HG03159 (cell line): ENCODE measurements at regions not wholly inside any gene's neighbourhood (a gene's known extent, or its start where the extent isn't known, plus 50 kb on each side); places are given as distances from the start of the nearest gene placed in this dataset.

Source experiments
- ATAC-seq: cut with Tn5 transposase; IDR thresholded peaks from one replicate; pipeline ENCODE4 v1.9.1; 2021; ENCODE audit warnings: mild to moderate bottlenecking, moderate library complexity; ENCODE audit not compliant: unreplicated experiment

DNA sequence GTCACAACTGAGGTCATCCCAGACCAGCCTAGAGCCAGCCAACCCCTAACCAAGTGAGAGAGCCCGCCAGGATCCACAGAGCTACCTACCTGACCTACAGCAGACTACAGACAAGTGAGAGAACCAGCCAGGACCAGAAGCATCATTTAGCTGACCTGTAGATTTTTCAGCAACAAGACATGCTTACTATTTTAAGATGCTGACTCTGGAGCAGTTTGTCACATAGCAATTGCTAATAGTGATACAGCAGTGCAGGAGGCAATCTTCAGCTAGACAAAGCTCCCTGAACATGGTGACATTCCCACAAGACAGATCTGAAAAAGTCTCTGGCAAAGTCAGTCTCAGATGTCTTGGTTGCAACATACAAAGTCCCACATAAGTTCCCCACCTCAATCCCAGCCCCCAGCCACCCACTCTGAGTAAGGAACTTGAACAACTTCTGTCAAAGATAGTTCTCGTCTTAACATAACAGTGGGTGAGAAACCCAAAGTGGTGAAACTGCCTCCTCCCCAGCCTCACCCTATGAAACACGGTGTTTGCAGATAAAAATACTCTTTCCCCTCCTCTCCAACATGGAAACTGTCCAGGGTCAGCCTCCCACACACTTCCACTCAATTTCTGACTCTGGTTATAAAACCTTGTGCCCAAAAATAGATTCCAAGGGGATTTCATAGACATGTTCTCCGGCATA, 120.3 kb upstream of the SLC6A11 start:
- ATAC-seq = no peak

DNA sequence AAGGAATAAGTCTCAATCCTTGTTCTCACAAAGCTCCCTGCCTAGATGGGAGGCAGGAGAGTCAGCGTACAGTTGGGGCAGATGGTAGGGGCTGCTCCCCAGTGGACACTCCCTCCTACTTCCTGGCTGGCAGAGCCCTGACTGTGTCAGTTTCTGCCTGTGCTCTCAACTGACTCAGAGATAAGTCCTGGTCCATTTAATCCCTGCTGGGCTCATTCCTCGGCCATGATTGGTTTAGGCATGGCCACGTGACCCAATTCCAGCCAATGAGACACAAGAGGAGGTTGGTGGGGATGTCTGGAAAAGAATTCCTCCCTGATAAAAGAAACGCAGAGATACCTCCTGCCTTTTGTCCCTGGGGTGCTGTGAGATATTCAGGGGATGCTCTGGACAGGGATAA, 118.1 kb upstream of the SLC6A11 start:
- ATAC-seq = no peak

DNA sequence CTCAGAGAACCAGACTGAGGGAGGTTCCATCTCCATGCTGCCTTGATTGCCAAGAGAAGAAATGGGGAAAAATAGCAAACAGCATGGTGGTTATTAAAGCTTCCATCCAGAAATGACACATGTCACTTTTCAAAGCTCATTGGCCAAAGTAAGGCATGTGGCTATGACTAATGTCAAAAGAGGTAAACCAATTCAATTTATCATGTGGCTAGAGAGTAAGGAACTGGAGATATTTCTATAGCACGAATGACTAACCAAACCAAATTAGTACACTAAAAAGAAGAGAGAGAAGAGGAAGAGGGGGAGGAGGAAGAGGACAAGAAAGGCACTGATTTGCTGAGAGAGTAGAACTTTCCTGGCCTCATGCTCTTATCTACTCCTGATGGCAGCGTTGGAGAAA, 115.2 kb upstream of the SLC6A11 start:
- no peak for ATAC-seq

DNA sequence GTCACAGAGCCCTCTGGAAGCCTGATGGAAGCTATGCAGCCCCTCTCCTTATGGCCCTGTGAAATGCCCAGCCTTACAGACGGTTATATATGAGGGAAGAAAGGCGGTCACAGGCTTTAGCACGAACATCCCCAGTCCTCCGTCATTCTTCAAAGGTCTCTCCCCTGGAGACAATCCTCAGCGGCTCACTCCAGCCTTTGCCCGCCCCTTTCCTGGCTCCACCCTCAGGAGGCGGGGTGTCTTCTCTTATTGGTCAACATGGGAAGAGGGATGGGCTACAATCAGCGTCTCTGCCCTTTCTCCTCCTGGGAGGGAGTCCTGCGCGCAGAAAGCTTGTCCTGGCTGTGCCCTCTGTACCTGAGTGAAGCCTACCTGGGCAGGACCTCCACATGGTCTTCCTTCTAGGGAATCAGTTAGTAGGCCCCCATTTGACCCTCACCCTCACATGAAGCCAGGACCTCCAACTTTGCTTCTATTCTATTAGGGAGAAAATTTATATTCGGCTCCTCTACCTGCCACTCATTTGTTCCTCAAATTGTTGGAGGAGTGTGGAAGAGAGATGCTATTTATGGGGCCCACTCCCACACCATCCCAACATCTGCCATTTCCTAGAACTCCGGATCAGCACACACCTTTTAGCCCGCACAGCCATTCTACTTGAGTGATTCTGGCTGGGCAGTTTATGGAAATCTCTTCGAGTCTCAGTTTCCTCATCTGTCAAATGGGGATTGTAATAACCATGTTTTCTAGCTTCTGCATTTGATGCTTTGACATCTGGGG, 112.9 kb upstream of the SLC6A11 start:
- ATAC-seq = no peak

DNA sequence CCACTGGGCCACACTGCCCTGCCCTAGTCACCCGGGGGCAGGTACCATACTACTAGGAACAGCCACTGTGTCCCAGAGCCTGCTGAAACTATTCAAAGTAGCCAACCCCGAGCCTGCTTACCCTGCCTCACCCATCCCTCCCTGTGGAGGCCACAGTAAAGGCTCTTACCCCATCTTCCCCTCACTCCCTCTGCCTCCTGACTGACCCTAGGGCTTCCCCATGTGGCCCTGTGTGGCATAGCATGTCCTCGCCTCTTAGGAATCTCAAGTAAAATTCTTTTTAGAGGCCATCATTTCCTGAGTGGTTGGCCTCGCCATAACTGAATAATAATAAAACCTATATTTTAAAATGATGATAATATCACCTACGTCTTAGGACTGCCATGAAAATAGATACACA, 112.2 kb upstream of the SLC6A11 start:
- no peak for ATAC-seq

DNA sequence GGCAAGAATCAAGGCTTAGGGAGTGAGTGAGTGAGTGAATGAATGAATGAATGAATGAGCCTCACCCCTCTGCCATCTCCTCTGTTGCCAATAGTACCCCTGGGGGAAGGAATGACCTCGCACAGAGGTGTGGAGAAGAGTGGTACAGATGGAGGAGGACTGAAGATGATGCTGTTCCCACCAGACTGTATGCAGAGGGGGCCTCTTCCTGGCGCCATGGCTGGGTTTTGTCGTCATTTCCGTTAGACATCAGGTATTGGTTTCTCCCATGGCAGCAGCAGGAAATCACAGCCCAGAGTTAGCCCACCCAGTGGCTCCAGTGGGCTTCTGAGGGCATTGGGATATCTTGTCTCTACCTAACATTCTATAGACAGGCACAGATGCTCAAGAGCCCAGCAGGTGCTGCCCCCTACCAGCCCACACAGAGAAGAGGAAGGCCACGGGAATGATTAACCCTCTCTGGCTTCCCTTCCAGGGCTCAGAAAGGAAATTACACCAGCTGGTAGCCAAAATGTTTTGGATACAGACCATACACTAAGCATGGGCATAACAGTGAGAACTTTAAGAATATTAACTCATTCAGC, 109.8 kb upstream of the SLC6A11 start:
- ATAC-seq = no peak

DNA sequence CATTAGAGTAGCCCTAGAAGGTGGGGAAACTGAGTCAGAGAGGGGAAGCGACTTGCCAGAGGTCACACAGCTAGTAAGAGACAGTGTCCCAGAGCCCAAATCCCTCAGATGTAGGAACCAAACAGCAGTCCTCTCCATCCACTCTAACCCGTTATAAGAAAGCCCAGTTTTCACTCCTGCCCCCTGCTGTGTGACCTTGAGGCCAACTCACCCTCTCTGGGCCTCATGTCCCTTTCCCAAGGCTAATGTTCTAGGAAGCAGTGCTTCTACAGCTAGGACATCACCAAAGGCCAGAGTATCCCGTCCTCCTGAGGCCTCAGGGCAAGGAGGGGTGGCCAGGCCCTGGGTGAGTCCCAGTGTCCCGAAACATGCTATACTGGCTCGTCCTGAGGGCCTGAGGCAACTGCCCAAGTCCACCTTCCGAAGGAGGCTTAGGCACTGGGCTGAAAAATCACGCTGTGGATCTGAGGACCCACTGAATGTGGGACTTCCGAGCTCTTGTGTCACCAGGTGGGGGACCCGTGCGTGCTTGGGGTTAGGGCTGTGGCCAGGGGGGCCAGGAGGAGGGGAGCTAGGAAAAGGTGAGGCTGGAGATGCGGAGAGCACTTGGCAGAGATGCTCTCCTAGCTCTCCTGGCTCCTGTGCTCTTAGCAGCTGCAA, 109.2 kb upstream of the SLC6A11 start:
- no peak for ATAC-seq

DNA sequence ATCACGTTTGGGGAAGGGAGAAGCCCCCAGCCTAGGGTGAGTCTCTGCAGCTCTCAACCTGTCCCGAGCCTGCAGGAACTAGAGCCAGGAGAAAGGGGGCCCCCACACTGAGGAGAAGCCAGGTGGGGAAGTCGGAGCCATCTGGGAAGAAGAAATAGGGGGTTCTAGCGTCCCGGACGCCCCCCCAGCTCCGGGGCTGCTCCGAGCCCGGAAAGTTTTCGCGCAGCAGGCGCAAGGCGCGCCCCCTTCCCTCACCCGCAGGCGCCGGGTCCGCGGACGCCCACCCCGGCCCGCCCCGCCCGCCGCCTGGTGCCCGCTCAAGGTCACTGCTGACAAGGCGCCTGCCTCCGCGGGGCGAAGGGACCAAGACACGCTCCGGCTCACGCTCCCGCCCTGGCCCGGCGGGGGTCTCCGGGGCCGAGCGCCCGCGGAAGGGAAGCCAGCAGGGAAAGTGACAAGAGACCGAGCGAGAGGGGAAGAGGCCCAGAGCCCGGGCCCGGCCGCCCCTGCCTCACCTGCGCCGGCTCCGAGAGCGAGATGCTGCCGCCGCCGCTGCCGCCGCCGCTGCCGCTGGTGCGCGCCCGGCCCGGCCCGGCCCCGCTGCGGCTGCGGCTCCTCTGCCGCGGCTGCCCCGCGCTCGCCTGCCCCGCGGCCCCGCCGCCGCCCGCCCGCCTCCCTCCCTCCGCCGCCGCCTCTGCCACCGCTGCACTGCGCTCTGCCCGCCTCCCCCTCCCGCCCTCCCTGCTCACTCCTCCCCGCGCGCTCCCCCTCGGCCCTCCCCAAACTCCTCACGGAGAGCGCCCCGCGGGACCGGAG, 108.4 kb upstream of the SLC6A11 start:
- ATAC-seq = no peak

DNA sequence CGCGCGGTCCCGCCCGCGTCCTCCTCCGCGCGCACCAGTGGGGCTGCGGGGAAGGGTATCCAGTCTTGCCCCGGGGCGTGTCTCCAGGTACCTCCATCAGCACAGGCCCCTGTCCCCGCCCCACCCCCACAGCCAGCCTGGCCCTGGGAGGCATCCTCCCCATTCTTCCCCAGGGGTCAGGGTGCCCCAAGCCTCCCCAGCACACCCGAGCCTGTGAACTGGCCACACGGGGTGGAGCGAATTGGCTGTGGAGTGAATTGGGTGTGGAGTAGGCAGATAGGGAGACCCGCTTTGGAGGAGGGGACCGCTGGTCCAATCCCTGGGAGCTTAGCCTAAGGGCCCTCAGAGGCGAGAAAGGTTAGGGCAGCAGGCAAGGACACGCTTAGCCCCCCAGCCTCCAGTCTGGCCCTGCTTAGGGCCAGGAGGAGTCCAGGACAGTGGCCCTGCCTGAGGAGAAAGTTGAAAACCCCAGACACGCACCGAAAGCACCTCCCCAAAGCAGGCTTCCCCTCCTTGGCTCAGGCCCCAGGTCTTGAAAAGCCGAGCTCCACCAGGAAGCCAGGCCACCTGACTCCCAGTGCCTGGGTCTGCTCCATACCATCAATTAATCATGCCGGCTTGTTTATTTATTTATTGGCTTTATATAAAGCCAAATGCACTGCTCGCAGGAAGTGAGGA, 107.7 kb upstream of the SLC6A11 start:
- ATAC-seq = no peak

DNA sequence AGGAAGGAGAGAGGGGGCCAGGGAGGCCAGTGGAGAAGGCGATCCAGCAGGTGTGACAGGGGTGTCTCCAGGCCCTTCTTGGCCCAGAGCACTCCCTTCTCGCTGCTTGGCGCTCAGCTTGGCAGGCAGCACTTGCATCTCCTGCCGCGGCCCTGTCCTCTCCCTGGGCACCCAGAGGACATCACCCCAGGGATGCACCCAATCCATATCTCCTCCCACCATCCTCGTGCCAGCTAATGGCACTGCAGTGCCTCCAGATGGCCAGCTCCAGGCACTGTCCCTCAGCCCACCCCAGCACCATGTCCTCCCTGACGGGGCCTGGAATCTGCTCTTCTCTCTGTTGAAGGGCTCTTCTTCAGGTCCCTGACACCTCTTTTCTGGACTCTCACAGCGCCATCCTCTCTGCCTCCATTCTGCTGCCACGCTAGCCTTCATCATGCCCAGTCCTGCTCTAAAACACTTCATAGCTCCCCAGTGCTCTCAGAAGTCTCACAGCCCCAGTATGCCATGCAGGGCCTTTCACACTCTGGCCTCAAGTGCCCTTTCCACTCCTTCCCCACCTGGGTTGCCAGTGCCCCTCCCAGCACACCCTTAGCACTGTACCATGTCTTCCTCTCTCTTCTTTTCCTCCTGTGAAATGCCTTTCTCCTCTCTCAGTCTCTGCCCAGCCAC, 106.8 kb upstream of the SLC6A11 start:
- ATAC-seq = no peak

DNA sequence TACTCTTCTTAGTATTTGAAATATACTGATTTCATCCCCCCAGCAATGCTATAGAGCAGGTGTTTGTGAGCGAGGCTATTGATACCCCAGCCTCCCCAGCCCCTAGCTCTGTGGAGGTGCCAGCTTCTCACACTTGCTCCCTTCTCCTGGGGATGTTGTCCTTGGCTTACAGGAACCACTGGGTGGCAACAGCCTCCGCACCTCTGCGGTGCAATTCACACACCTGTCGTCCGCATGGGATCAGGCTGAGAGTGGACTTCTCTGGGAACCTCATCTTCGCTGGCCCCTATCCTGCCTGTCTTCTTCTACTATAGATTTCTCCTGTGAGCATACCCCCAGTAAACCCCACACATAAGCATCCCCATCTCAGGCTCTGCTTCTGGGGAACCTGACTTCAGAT, 103.9 kb upstream of the SLC6A11 start:
- no peak for ATAC-seq

DNA sequence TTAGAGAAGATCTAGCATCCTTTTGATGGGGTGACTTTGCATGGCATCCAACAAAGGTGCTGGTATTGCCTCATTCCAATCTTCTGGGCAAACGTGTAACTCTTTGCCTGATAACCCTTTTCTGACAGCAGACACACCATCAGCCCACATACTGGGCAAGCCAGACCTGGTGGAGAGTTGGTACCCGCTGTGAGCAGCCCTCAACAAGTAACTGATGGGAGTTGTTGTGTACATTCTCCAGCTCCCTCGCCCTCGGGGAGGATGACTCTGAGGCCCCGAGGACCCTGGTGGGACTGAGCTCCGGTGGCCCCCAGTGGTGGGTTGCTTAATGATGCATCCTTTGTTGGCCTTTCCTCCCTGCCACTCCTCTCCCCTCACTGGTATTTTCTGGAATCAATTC, 102.4 kb upstream of the SLC6A11 start:
- ATAC-seq = no peak

DNA sequence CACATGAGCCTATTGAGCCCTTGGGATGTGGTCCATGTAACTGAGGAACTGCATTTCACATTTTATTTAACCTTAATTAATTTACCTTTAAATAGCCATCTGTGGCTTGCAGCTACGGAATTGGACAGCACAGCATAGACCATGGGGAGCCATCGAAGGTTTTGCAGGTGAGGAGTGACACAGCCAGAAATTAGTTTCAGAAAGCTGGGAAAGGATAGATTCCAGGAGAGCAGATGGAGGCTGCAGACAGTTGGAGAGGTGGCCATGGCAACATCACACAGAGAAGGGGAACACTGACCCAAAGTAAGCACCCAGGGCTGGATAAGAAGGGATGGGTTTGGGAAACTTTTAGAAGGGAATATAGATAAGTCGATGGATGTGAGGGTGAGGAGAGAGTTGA, 100.1 kb upstream of the SLC6A11 start:
- ATAC-seq = no peak

DNA sequence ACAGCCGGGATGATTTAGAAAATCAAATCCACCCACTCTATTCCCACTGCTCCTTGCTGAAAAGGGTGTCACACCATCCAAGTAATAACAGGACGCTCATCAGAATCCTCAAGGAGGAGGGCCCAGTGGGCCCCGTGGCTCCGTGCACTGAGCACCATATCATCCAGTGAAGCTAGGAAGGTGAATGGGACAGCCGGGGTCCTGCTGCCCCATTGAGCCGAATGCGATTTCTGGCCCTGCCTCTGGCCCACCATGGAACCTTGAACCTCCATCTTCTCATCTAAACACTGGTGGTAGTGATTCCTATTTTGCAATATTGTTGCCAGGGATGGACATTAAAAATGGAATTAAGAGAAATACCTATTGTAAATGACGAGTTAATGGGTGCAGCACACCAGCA, 99.1 kb upstream of the SLC6A11 start:
- ATAC-seq = no peak

DNA sequence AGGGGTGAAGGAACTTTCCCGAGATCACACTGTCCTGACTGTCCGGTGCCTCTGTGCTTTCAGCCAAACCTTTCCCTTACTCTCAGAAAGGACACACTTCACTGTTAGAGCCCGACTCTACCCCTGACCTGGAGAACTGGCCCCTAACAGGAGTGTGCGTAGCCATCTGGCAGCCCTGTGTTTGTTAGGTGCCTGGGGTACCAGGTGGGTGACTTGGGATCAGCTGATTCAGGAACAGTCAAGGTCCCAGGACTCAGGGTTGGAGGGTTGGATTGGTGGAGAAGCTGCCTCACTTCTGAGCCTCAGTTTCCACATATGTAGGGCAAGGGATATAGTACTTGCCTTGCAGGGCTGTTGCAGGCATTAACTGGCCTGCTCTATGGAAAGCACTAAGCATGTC, 98.3 kb upstream of the SLC6A11 start:
- ATAC-seq = no peak

DNA sequence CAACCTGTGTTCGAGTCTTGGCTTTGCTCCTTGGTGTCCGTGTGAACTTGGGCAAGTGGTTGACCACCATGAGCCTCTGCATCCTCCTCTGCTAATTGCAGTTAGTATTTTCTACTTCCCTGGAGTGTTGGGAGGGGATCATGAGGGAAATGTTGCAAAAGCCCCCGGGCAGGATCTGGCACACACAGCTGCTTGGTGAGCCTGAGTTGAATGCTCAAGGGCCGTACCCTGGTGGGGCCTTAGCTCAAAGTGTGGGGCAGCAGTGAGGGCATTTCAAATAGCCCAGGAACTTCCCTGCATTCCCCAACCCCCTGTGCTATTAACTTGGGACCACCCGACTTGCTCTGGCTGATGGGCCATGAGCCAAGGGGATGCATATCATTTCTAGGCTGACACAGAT, 94.9 kb upstream of the SLC6A11 start:
- ATAC-seq = no peak

DNA sequence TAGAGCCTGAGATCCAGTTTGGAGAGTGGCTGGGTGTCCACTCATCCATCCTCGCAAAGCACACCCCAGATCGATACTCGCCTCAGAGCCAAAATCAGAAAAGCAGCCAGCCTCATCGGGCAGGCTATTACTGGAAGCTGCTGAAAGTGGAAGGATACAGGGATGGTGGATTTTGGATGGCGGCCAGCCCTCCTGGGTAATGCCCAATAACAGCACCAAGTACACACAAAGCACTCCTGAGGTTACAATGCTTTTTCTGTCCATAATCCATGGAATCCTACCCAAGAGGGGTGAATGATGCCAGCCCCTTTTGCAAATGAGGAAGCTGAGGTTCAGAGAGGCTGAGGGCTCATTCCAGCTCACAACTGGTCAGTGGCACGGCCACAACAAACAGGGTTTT, 93.1 kb upstream of the SLC6A11 start:
- ATAC-seq = no peak

DNA sequence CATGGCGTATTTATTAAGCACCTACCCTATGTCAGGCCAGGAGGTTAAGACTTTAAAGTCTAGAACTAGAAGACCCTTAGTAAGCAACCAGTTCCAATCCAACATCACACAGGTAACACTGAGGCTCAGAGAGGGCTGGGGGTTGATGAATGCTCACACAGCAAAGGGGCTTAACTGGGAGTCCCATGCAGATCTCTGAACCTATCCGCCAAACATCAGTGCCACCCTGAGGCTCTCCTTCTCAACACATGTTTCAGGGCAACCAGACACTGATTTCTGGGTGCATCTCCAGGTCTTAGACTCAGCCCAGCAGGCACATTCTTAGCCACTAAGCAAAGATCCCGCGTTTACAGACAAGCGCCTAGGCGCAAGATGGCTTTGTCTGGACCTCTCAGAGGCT, 92.0 kb upstream of the SLC6A11 start:
- no peak for ATAC-seq

DNA sequence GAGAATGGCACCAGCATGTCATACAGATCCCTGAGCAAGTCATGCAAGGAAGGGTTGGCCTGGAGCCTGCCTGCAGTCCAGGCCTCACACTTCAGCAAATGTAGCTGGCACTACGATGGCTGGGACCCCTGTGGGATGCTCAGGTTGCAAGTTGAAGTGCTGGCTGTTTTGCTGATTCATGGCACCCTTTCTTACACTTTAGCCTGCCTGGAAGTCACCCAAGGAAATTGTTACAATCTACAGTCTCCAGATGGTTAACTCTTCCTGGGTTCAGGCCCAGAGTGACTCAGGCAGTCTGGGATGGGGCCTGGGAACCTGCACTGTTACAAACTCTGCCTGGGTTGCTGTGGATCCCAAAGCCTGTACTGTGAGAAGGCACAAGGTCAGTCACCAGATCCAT, 91.0 kb upstream of the SLC6A11 start:
- ATAC-seq = no peak

DNA sequence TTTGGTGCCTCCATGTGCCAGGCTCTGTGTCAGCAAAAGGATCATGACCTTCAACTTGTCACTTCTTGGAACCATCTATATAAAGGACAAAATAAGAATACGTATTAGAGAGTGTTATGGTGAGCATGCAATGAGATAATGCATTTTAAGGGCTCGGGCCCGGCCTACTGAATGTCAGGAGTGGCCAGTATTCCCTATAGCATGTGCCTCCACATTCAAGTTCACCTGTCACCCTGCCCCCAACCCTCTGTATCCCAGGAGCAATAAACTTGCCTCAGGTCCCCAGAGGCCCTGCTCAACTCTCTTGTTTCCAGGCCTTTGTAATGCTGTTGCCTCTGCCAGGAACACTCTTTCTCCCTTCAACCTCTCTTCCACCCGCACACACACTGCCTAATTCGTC, 90.2 kb upstream of the SLC6A11 start:
- no peak for ATAC-seq
